Heart left ventricle (tissue), 16 donors: ENCODE measurements at regions not wholly inside any gene's neighbourhood (a gene's known extent, or its start where the extent isn't known, plus 50 kb on each side); places are given as distances from the start of the nearest gene placed in this dataset.

Experiments
- ATAC-seq, 4 donors: fragments of 200-7000 bp; cut with Tn5 transposase; one replicate each; pipeline ENCODE4 v1.9.1; 2020 to 2022; ENCODE audit warnings: moderate library complexity in 4 of 4, mild to moderate bottlenecking in 3 of 4, moderate number of reproducible peaks in 1 of 4
- DNase-seq, 5 donors: peaks; one replicate each; pipeline ENCODE4 v3.0.0-alpha.2; 2020
- H3K27ac ChIP-seq, 12 donors: fragments of 200-600 bp; sonication (generic) in 4 of 12; one replicate each; pipeline versions ENCODE4 v1.5.0 to v1.8.0; 2016 to 2022; ENCODE audit warnings: mild to moderate bottlenecking in 2 of 12
- H3K27me3 ChIP-seq, 9 donors: fragments of 200-600 bp; sonication (generic) in 2 of 9; one replicate each; pipeline versions ENCODE4 v1.5.1 to v1.8.0; 2016 to 2022; ENCODE audit warnings: mild to moderate bottlenecking in 3 of 9
- H3K36me3 ChIP-seq, 9 donors: fragments of 200-600 bp; sonication (generic) in 2 of 9; one replicate each; pipeline versions ENCODE4 v1.5.0 to v1.8.0; 2018 to 2022; ENCODE audit warnings: mild to moderate bottlenecking in 2 of 9
- H3K4me1 ChIP-seq, 12 donors: fragments of 200-600 bp; sonication (generic) in 4 of 12; one replicate each; pipeline versions ENCODE4 v1.5.0 to v1.8.0; 2016 to 2022; ENCODE audit warnings: mild to moderate bottlenecking in 3 of 12
- H3K4me3 ChIP-seq, 12 donors: fragments of 200-600 bp; sonication (generic) in 4 of 12; one replicate each; pipeline versions ENCODE4 v1.5.0 to v1.8.0; 2017 to 2022; ENCODE audit warnings: mild to moderate bottlenecking in 9 of 12, moderate library complexity in 4 of 12
- H3K9me3 ChIP-seq, 12 donors: fragments of 200-600 bp; sonication (generic) in 4 of 12; one replicate each; pipeline versions ENCODE4 v1.5.0 to v1.8.0; 2016 to 2022; ENCODE audit warnings: mild to moderate bottlenecking in 1 of 12
- CTCF ChIP-seq, 12 donors: fragments of 200-600 bp; sonication (generic) in 4 of 12; IDR thresholded peaks; one replicate each; pipeline versions ENCODE4 v1.5.0 to v1.8.0; 2018 to 2022; ENCODE audit warnings: antibody characterized with exemption in 12 of 12, mild to moderate bottlenecking in 5 of 12
- POLR2A ChIP-seq, 2 donors: fragments of 450-650 bp; IDR thresholded peaks; one replicate each; pipeline ENCODE4 v1.6.1; 2017; ENCODE audit warnings: antibody characterized with exemption in 2 of 2, mild to moderate bottlenecking in 2 of 2, moderate library complexity in 2 of 2
- WGBS, 4 donors: extraction: QIAGEN DNeasy Blood & Tissue Kit in 2 of 4; methylation state at CpG; one replicate each; pipeline versions ENCODE4 v1.1.5 to v1.1.7; 2013 to 2018; 5-methylcytosine and 5-hydroxymethylcytosine counted together
- intact Hi-C, 10 donors: fragments of 100-400 bp; cut with DNase I; formaldehyde crosslinking; loops; one replicate each; pipeline versions ENCODE4 v1.11.1 to v1.14.2; 2022
- donor health status: ischemic (EF 13 %, LVEDD 7.1; RV severe dilation, severe dysfunction).
- donor health status: healthy with polysubstance abuse.
- donor health status: DM: no; HTN: yes; CAD: no.
- donor health status: DM: no; HTN: no; CAD: no.
- donor health status: ischemic (EF 25% LVEDD 6.9; RV normal size, moderate dysfunction).
- donor health status: ischemic (EF 25% LVEDD 5.7; RV mildly dilated, moderate dysfunction).
- donor health status: healthy.
- donor health status: DM: yes; HTN: yes; CAD: no.
- donor health status: ischemic (EF 35%, LVEDD 5.7; RV mildly dilated, moderate dysfunction).
- donor health status: nonischemic (EF 11% LVEDD 7.7; RV severe dilation, severe dysfunction).
- donor health status: DM: yes; HTN: yes; CAD: no.
- donor health status: PGD.
- donor health status: ischemic (EF 29% LVEDD 5.4; RV normal size, mild dysfunction).
- donor health status: nonischemic (EF 23%, LVEDD 6.1; RV moderate dilation, normal function).

GRCh38 chr12:93020631-93021597, 91.8 kb upstream of the EEA1 start:
- 53 to 61% (median 56%) methylated on average over 9 of the region's 9 CpGs for WGBS, 4 donors
- no peak for DNase-seq
- no peaks in the 10 kb centered on the region for H3K36me3 ChIP-seq
- TF ChIP-seq POLR2A (IDR thresholded peaks at IDR 0.05), result no peak
- no peak for TF ChIP-seq CTCF (IDR thresholded peaks at IDR 0.05)
- no peaks in the 10 kb centered on the region for H3K9me3 ChIP-seq
- ATAC-seq, result no peak
- no peak overlapping the region for H3K4me3 ChIP-seq
- intact Hi-C loops, result loop anchor here in 4 of 10 donors (5.0 to 10.0 kb wide), 3 partner anchors 106 to 374 kb away; no protein-coding TSS in a partner anchor
- H3K4me1 ChIP-seq, result peaks cover 0 to 17% (median 0%) of the 10 kb centered on the region in 12 donors
- H3K27me3 ChIP-seq, result no peaks in the 10 kb centered on the region
- no peak overlapping the region for H3K27ac ChIP-seq

GRCh38 chr12:93022603-93023340, 93.7 kb upstream of the EEA1 start:
- peak; percentile 35 to 58 (median 50) for ATAC-seq
- no peak overlapping the region for H3K4me3 ChIP-seq
- peaks cover 0 to 17% (median 0%) of the 10 kb centered on the region in 12 donors for H3K4me1 ChIP-seq
- DNase-seq, result no peak
- H3K27ac ChIP-seq, result no peak overlapping the region
- intact Hi-C loops, result loop anchor here in 5 of 10 donors (2.0 to 10.0 kb wide), 4 partner anchors 105 to 372 kb away; no protein-coding TSS in a partner anchor
- no peaks in the 10 kb centered on the region for H3K27me3 ChIP-seq
- TF ChIP-seq CTCF (IDR thresholded peaks at IDR 0.05) (no peak), POLR2A (IDR thresholded peaks at IDR 0.05) (no peak)
- H3K9me3 ChIP-seq, result no peaks in the 10 kb centered on the region
- 69 to 75% (median 70%) methylated on average over 6 of the region's 6 CpGs for WGBS, 4 donors
- no peaks in the 10 kb centered on the region for H3K36me3 ChIP-seq

GRCh38 chr12:93025145-93026103, 96.3 kb upstream of the EEA1 start:
- WGBS, 4 donors, result 56 to 68% (median 65%) methylated on average over 6 of the region's 6 CpGs
- no peaks in the 10 kb centered on the region for H3K36me3 ChIP-seq
- no peak overlapping the region for H3K4me3 ChIP-seq
- no peak for DNase-seq
- peaks cover 0 to 17% (median 0%) of the 10 kb centered on the region in 12 donors for H3K4me1 ChIP-seq
- H3K27ac ChIP-seq, result no peak overlapping the region
- no peak for TF ChIP-seq POLR2A (IDR thresholded peaks at IDR 0.05)
- TF ChIP-seq CTCF (IDR thresholded peaks at IDR 0.05), result peak; percentile 6 to 69 (median 53)
- H3K9me3 ChIP-seq, result no peaks in the 10 kb centered on the region
- intact Hi-C loops, result loop anchor here in 8 of 10 donors (5.0 to 10.0 kb wide), 8 partner anchors 37 to 369 kb away; partner anchors contain the start of gene NUDT4 (in 1 of the 8)
- H3K27me3 ChIP-seq, result no peaks in the 10 kb centered on the region
- ATAC-seq, result peak in 2 of 4 donors; percentile 43 to 44
